ENCODE measurements at regions not wholly inside any gene's neighbourhood (a gene's known extent, or its start where the extent isn't known, plus 50 kb on each side); places are given as distances from the start of the nearest gene placed in this dataset.
"Not testable (repeated sequence)": the region's sequence is repeated elsewhere in the genome, so short reads cannot be mapped to it uniquely, and the experiment has no call there.

GRCh38 chr2:129803032-129803431, 176.4 kb upstream of the RAB6C start:
- TF ChIP-seq CTCF (IDR thresholded peaks at IDR 0.05; ENCODE audit: insufficient read depth, low read length) = no peak
- DNase-seq (ENCODE audit: low read depth) = no peak
- H3K4me3 ChIP-seq (ENCODE audit: low read depth, low read length) = no peak overlapping the region

- no peak overlapping the region for H3K4me3 ChIP-seq (ENCODE audit: low read depth, low read length)
- TF ChIP-seq CTCF (IDR thresholded peaks at IDR 0.05; ENCODE audit: insufficient read depth, low read length) = no peak
- DNase-seq (ENCODE audit: low read depth) = no peak
These were observed 175.6 kb upstream of the RAB6C start for GRCh38 chr2:129803871-129804270.

GRCh38 chr2:129805899-129806298, 173.6 kb upstream of the RAB6C start:
- no peak for TF ChIP-seq CTCF (IDR thresholded peaks at IDR 0.05; ENCODE audit: insufficient read depth, low read length)
- no peak overlapping the region for H3K4me3 ChIP-seq (ENCODE audit: low read depth, low read length)
- DNase-seq (ENCODE audit: low read depth) = no peak

GRCh38 chr2:129806317-129806716, 173.1 kb upstream of the RAB6C start:
- DNase-seq (ENCODE audit: low read depth) = no peak
- H3K4me3 ChIP-seq (ENCODE audit: low read depth, low read length) = no peak overlapping the region
- no peak for TF ChIP-seq CTCF (IDR thresholded peaks at IDR 0.05; ENCODE audit: insufficient read depth, low read length)

GRCh38 chr2:129806990-129807389, 172.5 kb upstream of the RAB6C start:
- TF ChIP-seq CTCF (IDR thresholded peaks at IDR 0.05; ENCODE audit: insufficient read depth, low read length) = no peak
- no peak overlapping the region for H3K4me3 ChIP-seq (ENCODE audit: low read depth, low read length)
- no peak for DNase-seq (ENCODE audit: low read depth)

- H3K4me3 ChIP-seq (ENCODE audit: low read depth, low read length); DNase-seq (ENCODE audit: low read depth): not testable (repeated sequence)
These were observed 171.7 kb upstream of the RAB6C start for GRCh38 chr2:129807642-129808338.

- no peak for TF ChIP-seq CTCF (IDR thresholded peaks at IDR 0.05; ENCODE audit: insufficient read depth, low read length)
- no peak for DNase-seq (ENCODE audit: low read depth)
- H3K4me3 ChIP-seq (ENCODE audit: low read depth, low read length) = no peak overlapping the region
These were observed 168.9 kb upstream of the RAB6C start for GRCh38 chr2:129810521-129810920.

Data from fibroblast of the aortic adventitia (primary cell).